Astrocyte (in vitro differentiated cells and primary cell): ENCODE measurements at regions not wholly inside any gene's neighbourhood (a gene's known extent, or its start where the extent isn't known, plus 50 kb on each side); places are given as distances from the start of the nearest gene placed in this dataset.

Experiments used
- DNase-seq: peaks from one replicate; pipeline ENCODE4 v3.0.0-alpha.2; 2010; ENCODE audit warnings: low read depth
- FAIRE-seq: peaks from 2 replicates; lab custom pipeline; 2011; peaks lifted over from hg19 to GRCh38; lab: Jason Lieb, UNC
- H2AFZ ChIP-seq: 2 replicates; pipeline ENCODE4 v1.6.0; 2012; ENCODE audit warnings: low read depth, low read length, inconsistent platforms
- H3K27ac ChIP-seq: 2 replicates; pipeline ENCODE4 v1.5.1; 2011; ENCODE audit warnings: low read depth, low read length, inconsistent platforms
- H3K27me3 ChIP-seq: 2 replicates; pipeline ENCODE4 v1.6.0; 2011; ENCODE audit warnings: low read length, inconsistent platforms; ENCODE audit not compliant: insufficient read depth
- H3K36me3 ChIP-seq: 2 replicates; pipeline ENCODE4 v1.5.1; 2011; ENCODE audit warnings: low read length, inconsistent platforms; ENCODE audit not compliant: insufficient read depth
- H3K4me1 ChIP-seq: 2 replicates; pipeline ENCODE4 v1.5.1; 2011; ENCODE audit warnings: low read length, inconsistent platforms; ENCODE audit not compliant: insufficient read depth
- H3K4me2 ChIP-seq: 2 replicates; pipeline ENCODE4 v1.6.0; 2012; ENCODE audit warnings: low read length, inconsistent platforms
- H3K4me3 ChIP-seq: 2 replicates; pipeline ENCODE4 v1.5.1; 2011; ENCODE audit warnings: low read depth, mild to moderate bottlenecking, low read length, inconsistent platforms; ENCODE audit not compliant: insufficient read depth
- H3K79me2 ChIP-seq: 2 replicates; pipeline ENCODE4 v1.6.0; 2012; ENCODE audit warnings: mild to moderate bottlenecking, low read length, inconsistent platforms; ENCODE audit not compliant: insufficient read depth
- H3K9ac ChIP-seq: 2 replicates; pipeline ENCODE4 v1.6.0; 2012; ENCODE audit warnings: mild to moderate bottlenecking, low read length, inconsistent platforms
- H3K9me3 ChIP-seq: 2 replicates; pipeline ENCODE4 v1.5.1; 2012; ENCODE audit warnings: low read depth, mild to moderate bottlenecking, low read length, inconsistent platforms; ENCODE audit not compliant: insufficient read depth
- H4K20me1 ChIP-seq: 2 replicates; pipeline ENCODE4 v1.6.0; 2012; ENCODE audit warnings: low read length, inconsistent platforms; ENCODE audit not compliant: insufficient read depth
- H3K27ac Mint-ChIP-seq: one replicate; pipeline ENCODE4 v1.8.0; 2021; ENCODE audit warnings: mild to moderate bottlenecking, mixed read lengths; ENCODE audit not compliant: unreplicated experiment
- H3K27me3 Mint-ChIP-seq: one replicate; pipeline ENCODE4 v1.8.0; 2021; ENCODE audit warnings: low read depth, mixed read lengths; ENCODE audit not compliant: unreplicated experiment
- H3K36me3 Mint-ChIP-seq: one replicate; pipeline ENCODE4 v1.8.0; 2021; ENCODE audit warnings: low read depth, mixed read lengths; ENCODE audit not compliant: unreplicated experiment
- H3K4me1 Mint-ChIP-seq: one replicate; pipeline ENCODE4 v1.8.0; 2021; ENCODE audit warnings: low read depth, mixed read lengths; ENCODE audit not compliant: unreplicated experiment
- H3K4me3 Mint-ChIP-seq: one replicate; pipeline ENCODE4 v1.8.0; 2021; ENCODE audit warnings: mild to moderate bottlenecking, moderate library complexity, mixed read lengths; ENCODE audit not compliant: unreplicated experiment
- H3K9me3 Mint-ChIP-seq: one replicate; pipeline ENCODE4 v1.8.0; 2021; ENCODE audit warnings: mild to moderate bottlenecking, mixed read lengths; ENCODE audit not compliant: unreplicated experiment
- CTCF ChIP-seq: IDR thresholded peaks from 2 replicates; pipeline ENCODE4 v1.5.1; 2011; ENCODE audit warnings: low read depth, mild to moderate bottlenecking, inconsistent platforms, low read length, moderate library complexity; ENCODE audit not compliant: insufficient read depth
- EZH2 ChIP-seq: IDR thresholded peaks from 2 replicates; pipeline ENCODE4 v1.6.1; 2012; ENCODE audit warnings: mild to moderate bottlenecking, low read length, inconsistent platforms; ENCODE audit not compliant: insufficient read depth

GRCh38 chr2:66781804-66782203, 346.9 kb downstream of the MEIS1 start:
- no peak overlapping the region for H3K27ac Mint-ChIP-seq
- H4K20me1 ChIP-seq: no peaks in the 10 kb centered on the region
- TF ChIP-seq CTCF (no peak), EZH2 (no peak)
- no peak overlapping the region for H3K27ac ChIP-seq
- DNase-seq (no peak), FAIRE-seq (no peak)
- no peaks in the 10 kb centered on the region for H3K79me2 ChIP-seq
- no peaks in the 10 kb centered on the region for H3K9me3 ChIP-seq
- H3K27me3 Mint-ChIP-seq: peaks cover 2% of the 10 kb centered on the region
- H3K4me3 Mint-ChIP-seq: no peak overlapping the region
- no peaks in the 10 kb centered on the region for H3K4me1 ChIP-seq
- no peak overlapping the region for H3K4me3 ChIP-seq
- H3K27me3 ChIP-seq: no peaks in the 10 kb centered on the region
- no peaks in the 10 kb centered on the region for H3K9me3 Mint-ChIP-seq
- no peaks in the 10 kb centered on the region for H3K36me3 Mint-ChIP-seq
- H3K36me3 ChIP-seq: no peaks in the 10 kb centered on the region
- no peak overlapping the region for H3K4me2 ChIP-seq
- no peak overlapping the region for H2AFZ ChIP-seq
- H3K9ac ChIP-seq: no peak overlapping the region
- no peaks in the 10 kb centered on the region for H3K4me1 Mint-ChIP-seq

- no peak overlapping the region for H3K4me2 ChIP-seq
- no peaks in the 10 kb centered on the region for H3K36me3 ChIP-seq
- no peak overlapping the region for H3K4me3 Mint-ChIP-seq
- no peak overlapping the region for H3K9ac ChIP-seq
- H3K4me1 Mint-ChIP-seq: no peaks in the 10 kb centered on the region
- H3K79me2 ChIP-seq: no peaks in the 10 kb centered on the region
- H3K27me3 Mint-ChIP-seq: peaks cover 2% of the 10 kb centered on the region
- no peaks in the 10 kb centered on the region for H3K9me3 Mint-ChIP-seq
- no peaks in the 10 kb centered on the region for H3K27me3 ChIP-seq
- H3K4me3 ChIP-seq: no peak overlapping the region
- no peak for TF ChIP-seq EZH2
- no peak for TF ChIP-seq CTCF
- H3K9me3 ChIP-seq: no peaks in the 10 kb centered on the region
- no peak for FAIRE-seq
- no peak for DNase-seq
- H2AFZ ChIP-seq: no peak overlapping the region
- no peaks in the 10 kb centered on the region for H3K36me3 Mint-ChIP-seq
- H3K27ac Mint-ChIP-seq: no peak overlapping the region
- no peaks in the 10 kb centered on the region for H3K4me1 ChIP-seq
- no peaks in the 10 kb centered on the region for H4K20me1 ChIP-seq
- no peak overlapping the region for H3K27ac ChIP-seq
Observed at GRCh38 chr2:66782780-66783361, 347.9 kb downstream of the MEIS1 start.

GRCh38 chr2:66789741-66790140, 354.8 kb downstream of the MEIS1 start:
- no peak overlapping the region for H3K4me3 Mint-ChIP-seq
- H3K9me3 Mint-ChIP-seq: no peaks in the 10 kb centered on the region

More at GRCh38 chr2:66789741-66790140, 354.8 kb downstream of the MEIS1 start:
- TF ChIP-seq EZH2: no peak
- TF ChIP-seq CTCF: no peak
- Histone ChIP-seq H2AFZ (no peak overlapping the region), H3K9ac (no peak overlapping the region), H4K20me1 (no peaks in the 10 kb centered on the region), H3K4me2 (no peak overlapping the region), H3K4me3 (no peak overlapping the region), H3K79me2 (no peaks in the 10 kb centered on the region), H3K36me3 (no peaks in the 10 kb centered on the region), H3K4me1 (peaks cover 4% of the 10 kb centered on the region), H3K27me3 (no peaks in the 10 kb centered on the region), H3K9me3 (no peaks in the 10 kb centered on the region), H3K27ac (no peak overlapping the region)
- H3K4me1 Mint-ChIP-seq: peaks cover 6% of the 10 kb centered on the region
- FAIRE-seq: no peak
- no peaks in the 10 kb centered on the region for H3K36me3 Mint-ChIP-seq
- DNase-seq: peak; percentile 15
- no peak overlapping the region for H3K27ac Mint-ChIP-seq
- H3K27me3 Mint-ChIP-seq: no peaks in the 10 kb centered on the region
